ENCODE measurements at regions not wholly inside any gene's neighbourhood (a gene's known extent, or its start where the extent isn't known, plus 50 kb on each side); places are given as distances from the start of the nearest gene placed in this dataset.

DNA sequence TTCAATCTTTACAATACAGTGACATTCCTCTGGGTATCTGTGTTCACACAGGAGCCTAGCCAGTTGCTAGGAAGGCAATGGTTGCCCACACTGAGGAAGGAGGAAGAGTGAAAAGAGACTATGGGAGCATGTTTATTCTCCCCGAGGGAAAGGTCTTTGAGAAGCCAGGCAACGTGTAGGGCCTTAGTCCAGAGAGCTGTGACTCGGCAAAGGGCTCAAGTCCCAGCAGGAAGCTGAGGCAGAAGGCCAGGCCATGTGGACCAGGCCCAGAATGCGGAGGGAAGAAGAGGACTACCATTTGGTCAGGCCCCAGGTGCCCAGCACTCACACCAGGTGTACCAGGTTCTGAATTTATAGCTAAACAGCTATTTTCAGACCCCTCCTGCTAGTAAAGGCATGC is 136.6 kb upstream of the DMAC1 start:
- TF ChIP-seq CTCF (IDR thresholded peaks at IDR 0.05; ENCODE audit: partially characterized antibody, unreplicated experiment) = no peak
- H3K36me3 Mint-ChIP-seq (ENCODE audit: unreplicated experiment) = peaks cover 17% of the 10 kb centered on the region
- no peaks in the 10 kb centered on the region for H3K4me1 Mint-ChIP-seq (ENCODE audit: low read depth, unreplicated experiment)
- no peaks in the 10 kb centered on the region for H3K27me3 Mint-ChIP-seq (ENCODE audit: unreplicated experiment)
- DNase-seq = no peak
- H3K27ac Mint-ChIP-seq (ENCODE audit: unreplicated experiment) = no peak overlapping the region
- H3K9me3 Mint-ChIP-seq (ENCODE audit: unreplicated experiment) = peaks cover 3% of the 10 kb centered on the region
- H3K4me3 Mint-ChIP-seq (ENCODE audit: unreplicated experiment) = no peak overlapping the region

- no peak overlapping the region for H3K4me3 Mint-ChIP-seq (ENCODE audit: unreplicated experiment)
- no peaks in the 10 kb centered on the region for H3K27me3 Mint-ChIP-seq (ENCODE audit: unreplicated experiment)
- no peak overlapping the region for H3K27ac Mint-ChIP-seq (ENCODE audit: unreplicated experiment)
- no peak for DNase-seq
- no peaks in the 10 kb centered on the region for H3K4me1 Mint-ChIP-seq (ENCODE audit: low read depth, unreplicated experiment)
- H3K36me3 Mint-ChIP-seq (ENCODE audit: unreplicated experiment) = peaks cover 14% of the 10 kb centered on the region
- peaks cover 3% of the 10 kb centered on the region for H3K9me3 Mint-ChIP-seq (ENCODE audit: unreplicated experiment)
- no peak for TF ChIP-seq CTCF (IDR thresholded peaks at IDR 0.05; ENCODE audit: partially characterized antibody, unreplicated experiment)
These were observed 136.1 kb upstream of the DMAC1 start for GRCh38 chr9:7935681-7936080.

GRCh38 chr9:7932767-7933166 is 133.2 kb upstream of the DMAC1 start:
- no peaks in the 10 kb centered on the region for H3K4me1 Mint-ChIP-seq (ENCODE audit: low read depth, unreplicated experiment)

GRCh38 chr9:7930613-7931012 is 131.0 kb upstream of the DMAC1 start:
- Mint-ChIP-seq H3K9me3 (ENCODE audit: unreplicated experiment) (no peaks in the 10 kb centered on the region), H3K27ac (ENCODE audit: unreplicated experiment) (no peak overlapping the region), H3K36me3 (ENCODE audit: unreplicated experiment) (no peaks in the 10 kb centered on the region), H3K4me1 (ENCODE audit: low read depth, unreplicated experiment) (no peaks in the 10 kb centered on the region), H3K27me3 (ENCODE audit: unreplicated experiment) (no peaks in the 10 kb centered on the region), H3K4me3 (ENCODE audit: unreplicated experiment) (no peak overlapping the region)
- DNase-seq = no peak
- no peak for TF ChIP-seq CTCF (IDR thresholded peaks at IDR 0.05; ENCODE audit: partially characterized antibody, unreplicated experiment)

More at GRCh38 chr9:7932767-7933166, 133.2 kb upstream of the DMAC1 start:
- H3K4me3 Mint-ChIP-seq (ENCODE audit: unreplicated experiment) = no peak overlapping the region
- no peaks in the 10 kb centered on the region for H3K9me3 Mint-ChIP-seq (ENCODE audit: unreplicated experiment)
- H3K27me3 Mint-ChIP-seq (ENCODE audit: unreplicated experiment) = no peaks in the 10 kb centered on the region
- DNase-seq = no peak
- TF ChIP-seq CTCF (IDR thresholded peaks at IDR 0.05; ENCODE audit: partially characterized antibody, unreplicated experiment) = no peak
- H3K36me3 Mint-ChIP-seq (ENCODE audit: unreplicated experiment) = no peaks in the 10 kb centered on the region
- H3K27ac Mint-ChIP-seq (ENCODE audit: unreplicated experiment) = no peak overlapping the region

DNA sequence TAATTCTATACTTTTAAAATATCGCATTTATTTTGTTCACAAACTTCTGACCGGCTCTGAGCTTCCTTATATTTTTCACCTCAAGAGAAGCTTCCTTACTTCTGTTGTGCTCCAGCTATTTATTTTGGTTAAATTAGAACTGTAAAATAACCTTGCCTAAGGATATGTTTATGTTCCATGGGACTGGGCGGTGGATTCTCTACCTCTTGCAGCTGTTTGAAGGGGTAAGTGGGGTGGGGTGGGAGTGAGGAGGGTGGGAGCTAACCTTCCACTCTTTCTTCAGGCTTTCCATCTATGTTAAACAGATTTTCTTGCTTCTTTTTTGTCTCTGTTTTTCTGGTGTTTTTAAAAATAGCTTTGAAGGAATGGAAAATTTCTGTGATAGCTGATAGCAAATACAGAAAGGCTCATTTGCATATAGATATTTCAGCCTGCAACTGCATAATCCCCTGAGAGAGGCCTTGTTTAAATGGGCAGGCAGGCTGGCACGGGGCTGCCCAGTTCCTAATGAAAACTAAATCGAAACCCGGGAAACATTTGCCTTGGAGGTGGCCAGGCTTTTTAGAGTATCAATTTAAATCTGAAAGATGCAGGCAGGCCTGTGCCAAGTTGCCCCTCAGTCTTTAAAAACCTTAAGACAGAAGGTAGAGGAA is 122.1 kb upstream of the DMAC1 start:
- no peak for TF ChIP-seq CTCF (IDR thresholded peaks at IDR 0.05; ENCODE audit: partially characterized antibody, unreplicated experiment)
- no peak for DNase-seq
- Mint-ChIP-seq H3K4me3 (ENCODE audit: unreplicated experiment) (no peak overlapping the region), H3K9me3 (ENCODE audit: unreplicated experiment) (peaks cover 1% of the 10 kb centered on the region), H3K27ac (ENCODE audit: unreplicated experiment) (no peak overlapping the region), H3K27me3 (ENCODE audit: unreplicated experiment) (no peaks in the 10 kb centered on the region), H3K36me3 (ENCODE audit: unreplicated experiment) (no peaks in the 10 kb centered on the region), H3K4me1 (ENCODE audit: low read depth, unreplicated experiment) (peaks cover 9% of the 10 kb centered on the region)

Data from glutamatergic neuron (in vitro differentiated cells).